Left lung (tissue), 4 donors: ENCODE measurements at regions not wholly inside any gene's neighbourhood (a gene's known extent, or its start where the extent isn't known, plus 50 kb on each side); places are given as distances from the start of the nearest gene placed in this dataset.

Source experiments
- ATAC-seq: fragments of 200-7000 bp; cut with Tn5 transposase; one replicate; pipeline ENCODE4 v1.9.1; 2020; ENCODE audit warnings: moderate library complexity
- DNase-seq, 4 donors: peaks; one replicate each; pipeline ENCODE4 v3.0.0-alpha.2; 2013 to 2020
- H3K27ac ChIP-seq, 2 donors: fragments of 200-600 bp; sonication (generic) in 1 of 2; one replicate each; pipeline versions ENCODE4 v1.5.0 to v1.8.0; 2020 to 2021
- H3K27me3 ChIP-seq, 2 donors: fragments of 200-600 bp; sonication (generic) in 1 of 2; one replicate each; pipeline versions ENCODE4 v1.5.0 to v1.8.0; 2020 to 2021
- H3K36me3 ChIP-seq, 2 donors: fragments of 200-600 bp; sonication (generic) in 1 of 2; one replicate each; pipeline versions ENCODE4 v1.5.0 to v1.8.0; 2020 to 2021
- H3K4me1 ChIP-seq, 2 donors: fragments of 200-600 bp; one replicate each; pipeline ENCODE4 v1.8.0; 2021
- H3K4me3 ChIP-seq, 2 donors: fragments of 200-600 bp; sonication (generic) in 1 of 2; one replicate each; pipeline versions ENCODE4 v1.5.0 to v1.8.0; 2020 to 2021; ENCODE audit warnings: mild to moderate bottlenecking in 1 of 2
- H3K9me3 ChIP-seq, 2 donors: fragments of 200-600 bp; sonication (generic) in 1 of 2; one replicate each; pipeline versions ENCODE4 v1.5.0 to v1.8.0; 2020 to 2021
- CTCF ChIP-seq, 2 donors: fragments of 200-600 bp; sonication (generic) in 1 of 2; IDR thresholded peaks; one replicate each; pipeline versions ENCODE4 v1.5.0 to v1.8.0; 2021; ENCODE audit warnings: antibody characterized with exemption in 2 of 2
- intact Hi-C, 2 donors: fragments of 100-400 bp; cut with DNase I; formaldehyde crosslinking; loops; one replicate each; pipeline versions ENCODE4 v1.11.2 to v1.14.2; 2022
- donor health status: DM: no; HTN: yes; CAD: no.
- donor health status: DM: no; HTN: no; CAD: no.

DNA sequence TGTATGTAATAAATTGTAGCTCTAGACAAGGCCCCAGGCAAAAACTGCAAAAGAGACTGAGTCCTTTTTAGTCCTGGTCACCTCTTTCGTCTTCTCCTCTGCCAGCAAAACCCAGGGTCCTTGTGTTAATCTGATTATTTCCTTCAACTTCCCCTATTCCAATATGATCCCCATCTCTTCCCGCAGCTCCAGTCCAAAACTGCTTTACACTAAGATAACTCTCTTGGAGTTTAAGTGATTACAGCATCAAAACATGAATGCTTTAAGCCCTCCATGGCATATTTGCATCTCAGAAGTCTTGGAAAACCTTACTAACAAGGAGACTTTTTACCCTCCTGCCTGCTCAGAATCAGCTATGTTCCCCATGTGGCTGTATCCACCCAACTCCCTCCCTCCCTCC is 59.3 kb downstream of the MAGEA1 start:
- Histone ChIP-seq H3K4me3 (no peak overlapping the region), H3K9me3 (no peaks in the 10 kb centered on the region), H3K4me1 (no peaks in the 10 kb centered on the region), H3K27me3 (peaks cover 0 to 12% of the 10 kb centered on the region in 2 donors), H3K27ac (no peak overlapping the region), H3K36me3 (no peaks in the 10 kb centered on the region)
- ATAC-seq (no peak), DNase-seq (no peak)
- no peak for TF ChIP-seq CTCF (IDR thresholded peaks at IDR 0.05)
- intact Hi-C loops, result no loop called here
